HL-60 (cell line): ENCODE measurements at regions not wholly inside any gene's neighbourhood (a gene's known extent, or its start where the extent isn't known, plus 50 kb on each side); places are given as distances from the start of the nearest gene placed in this dataset.
"Not testable (repeated sequence)": the region's sequence is repeated elsewhere in the genome, so short reads cannot be mapped to it uniquely, and the experiment has no call there.

Experiments used
- DNase-seq, 2 experiments: peaks; one replicate each; pipeline ENCODE4 v3.0.0-alpha.2; 2010 to 2020; ENCODE audit warnings: low read depth in 1 of 2, low spot score in 1 of 2
- H3K27ac ChIP-seq: fragments of 250-450 bp; sonication (Bioruptor Pico); replicated peaks from 2 replicates; pipeline ENCODE4 v1.5.1; 2020; ENCODE audit warnings: mild to moderate bottlenecking, moderate library complexity
- H3K27me3 ChIP-seq: fragments of 250-450 bp; sonication (Bioruptor Pico); 2 replicates; pipeline ENCODE4 v1.5.1; 2021; ENCODE audit warnings: mild to moderate bottlenecking, moderate library complexity; ENCODE audit not compliant: insufficient read depth, poor library complexity, severe bottlenecking
- H3K4me3 ChIP-seq: replicated peaks from 2 replicates; pipeline ENCODE4 v1.5.1; 2011; ENCODE audit warnings: mild to moderate bottlenecking, control low read depth, low read length; ENCODE audit not compliant: insufficient read depth
- SPI1 ChIP-seq: IDR thresholded peaks from 2 replicates; pipeline ENCODE4 v1.6.1; 2012; ENCODE audit warnings: low read depth, mild to moderate bottlenecking, borderline replicate concordance

DNA sequence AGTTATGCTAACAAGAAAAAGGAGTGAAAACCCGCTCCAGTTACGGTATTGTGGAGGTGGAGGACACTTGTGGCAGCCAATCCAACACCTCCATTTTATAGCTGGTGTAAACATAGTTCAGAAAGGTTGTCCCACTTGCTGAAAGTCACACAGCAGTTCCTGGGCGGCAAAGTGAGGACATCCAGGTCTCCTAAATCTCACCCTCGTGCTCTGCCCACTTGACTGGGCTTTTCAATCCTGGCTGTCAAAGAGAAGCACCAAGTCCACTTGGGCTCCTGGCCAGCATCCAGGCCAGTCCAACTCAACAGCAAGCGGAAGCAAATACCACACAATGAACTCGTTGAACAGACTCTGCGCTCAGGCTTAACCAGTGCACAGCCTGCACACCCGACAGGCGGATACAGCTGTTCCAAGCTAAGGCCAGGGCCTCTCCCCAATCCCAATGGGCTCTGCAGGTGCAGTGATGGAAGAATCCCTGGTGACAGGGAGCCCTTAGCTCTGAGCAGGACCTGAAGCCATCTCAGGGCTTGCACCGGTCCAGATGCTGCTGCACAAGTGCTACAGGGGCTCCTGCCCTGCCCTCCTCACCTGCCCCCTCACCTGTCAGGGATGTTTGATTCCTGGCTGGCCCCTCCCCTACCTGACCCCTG lies 89.8 kb upstream of the METTL9 start:
- not testable (repeated sequence) for H3K27me3 ChIP-seq, H3K27ac ChIP-seq, DNase-seq, H3K4me3 ChIP-seq

DNA sequence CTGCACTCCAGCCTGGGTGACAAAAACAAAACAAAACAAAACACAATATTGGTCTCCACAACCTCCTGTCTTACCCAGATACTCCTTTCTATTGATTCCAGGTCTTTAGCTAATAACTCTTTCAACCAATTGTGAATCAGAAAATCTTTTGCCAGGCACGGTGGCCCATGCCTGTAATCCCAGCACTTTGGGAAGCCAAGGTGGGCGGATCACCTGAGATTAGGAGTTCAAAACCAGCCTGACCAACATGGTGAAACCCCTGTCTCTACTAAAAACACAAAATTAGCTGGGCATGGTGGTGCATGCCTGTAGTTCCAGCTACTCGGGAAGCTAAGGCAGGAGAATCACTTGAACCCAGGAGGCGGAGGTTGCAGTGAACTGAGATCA lies 88.5 kb upstream of the METTL9 start:
- not testable (repeated sequence) for DNase-seq, H3K27me3 ChIP-seq, H3K4me3 ChIP-seq, H3K27ac ChIP-seq

DNA sequence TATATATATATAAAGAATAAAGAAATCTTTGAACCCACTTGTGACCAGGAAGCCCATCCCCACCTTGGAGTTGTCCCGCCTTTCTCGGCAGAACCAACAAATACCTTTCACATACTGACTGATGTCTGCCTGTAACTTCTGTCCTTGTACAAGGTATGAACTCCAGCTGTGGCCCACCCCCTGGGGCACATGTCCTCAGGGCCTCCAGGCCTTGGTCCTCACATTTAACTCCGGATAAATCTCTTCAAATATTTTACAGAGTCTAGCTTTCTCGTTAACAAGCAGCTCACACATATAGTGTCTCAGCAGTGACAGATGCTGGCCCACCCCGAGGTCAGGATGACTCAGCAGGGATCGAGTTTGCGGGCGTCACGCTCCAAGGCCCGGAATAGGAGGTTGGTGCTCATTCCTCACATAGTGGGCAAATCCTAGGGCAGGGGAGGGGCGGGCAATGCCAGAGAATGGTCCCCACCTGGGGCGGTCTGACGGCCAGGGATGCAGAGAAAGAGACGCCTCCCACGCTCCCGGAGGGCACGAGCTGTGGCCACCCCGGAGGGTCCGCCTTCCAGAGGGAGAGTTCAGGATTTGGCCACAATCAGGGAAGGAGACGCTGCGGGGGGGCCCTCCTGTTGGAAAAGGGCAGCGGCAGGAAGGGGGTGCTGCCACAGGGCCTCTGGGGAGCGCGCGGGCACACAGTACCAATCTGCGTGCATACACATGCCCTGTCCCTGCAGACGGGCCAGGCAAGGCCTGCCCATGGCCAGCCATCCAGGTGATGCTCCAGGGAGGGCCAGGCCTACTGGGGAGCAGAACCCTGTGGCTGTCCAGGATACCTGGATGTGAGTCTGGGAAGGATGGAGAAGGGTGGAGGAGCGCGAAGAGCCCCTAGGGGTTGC lies 87.8 kb upstream of the METTL9 start:
- H3K27me3 ChIP-seq, H3K27ac ChIP-seq, H3K4me3 ChIP-seq, DNase-seq: not testable (repeated sequence)

DNA sequence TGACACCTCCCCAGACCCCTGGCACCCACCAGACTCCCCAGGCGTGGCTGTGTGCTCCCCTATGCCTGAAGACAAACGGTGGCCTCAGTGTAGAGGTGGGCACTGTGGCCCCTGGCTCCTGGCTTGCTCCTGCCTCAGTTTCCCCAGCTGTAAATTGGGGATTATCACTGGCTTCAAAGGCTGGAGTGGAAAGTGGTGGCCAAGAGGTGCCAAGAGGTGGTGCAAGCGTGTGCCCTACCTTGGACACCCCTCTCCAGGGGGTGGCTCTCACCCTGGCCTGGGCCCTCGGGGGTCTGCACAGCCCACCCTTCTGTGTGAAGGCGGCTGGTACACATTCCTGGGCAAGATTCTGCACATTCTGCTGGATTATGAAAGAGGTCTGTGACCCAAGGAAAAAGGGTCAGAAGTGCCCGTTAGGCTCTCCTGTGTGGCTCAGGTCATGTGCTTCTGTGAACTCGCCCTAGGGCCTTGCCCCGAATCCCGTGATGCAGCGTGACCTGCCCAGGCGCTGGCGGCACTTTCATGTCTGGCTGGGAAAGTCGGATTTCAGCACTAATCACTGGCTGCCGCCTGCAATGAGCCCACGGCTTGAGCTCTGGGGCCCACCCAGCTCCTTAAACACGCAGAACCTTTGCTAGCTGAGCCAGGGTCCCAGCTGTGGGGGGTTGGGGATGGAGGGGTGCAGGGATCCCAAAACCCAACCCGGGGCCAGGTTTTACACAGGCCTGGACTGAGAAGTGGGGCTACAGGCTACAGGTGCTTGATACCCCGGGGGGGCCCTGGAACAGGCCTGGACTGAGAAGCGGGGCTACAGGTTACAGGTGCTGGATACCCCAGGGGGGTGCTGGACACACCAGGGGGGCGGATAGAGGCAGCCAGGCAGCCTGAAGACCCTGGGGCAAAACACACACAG lies 86.8 kb upstream of the METTL9 start:
- not testable (repeated sequence) for H3K4me3 ChIP-seq, H3K27me3 ChIP-seq, H3K27ac ChIP-seq
- peak in 1 of 2 experiments; percentile 24 for DNase-seq

DNA sequence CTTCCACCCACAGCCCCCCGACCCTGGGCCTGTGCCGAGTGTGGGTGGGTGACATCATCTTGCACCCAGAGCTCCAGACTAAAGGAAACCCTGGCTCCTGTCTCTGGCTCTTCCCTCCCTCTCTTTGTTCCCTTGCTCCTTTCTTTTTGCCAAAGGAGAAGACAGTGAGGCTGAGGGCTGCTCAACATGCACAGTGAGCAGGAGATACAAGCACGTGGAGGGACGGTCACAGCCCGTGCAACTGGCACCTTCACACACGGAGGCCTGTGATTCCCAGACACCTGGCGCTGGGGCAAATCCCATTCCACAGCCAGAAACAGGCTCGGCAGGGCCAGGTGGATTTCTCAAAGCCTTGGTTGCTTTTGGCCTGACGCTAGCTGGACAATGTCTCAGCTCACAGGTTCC lies 86.0 kb upstream of the METTL9 start:
- H3K27me3 ChIP-seq, H3K27ac ChIP-seq, H3K4me3 ChIP-seq: not testable (repeated sequence)
- peak in 1 of 2 experiments; percentile 38 for DNase-seq

DNA sequence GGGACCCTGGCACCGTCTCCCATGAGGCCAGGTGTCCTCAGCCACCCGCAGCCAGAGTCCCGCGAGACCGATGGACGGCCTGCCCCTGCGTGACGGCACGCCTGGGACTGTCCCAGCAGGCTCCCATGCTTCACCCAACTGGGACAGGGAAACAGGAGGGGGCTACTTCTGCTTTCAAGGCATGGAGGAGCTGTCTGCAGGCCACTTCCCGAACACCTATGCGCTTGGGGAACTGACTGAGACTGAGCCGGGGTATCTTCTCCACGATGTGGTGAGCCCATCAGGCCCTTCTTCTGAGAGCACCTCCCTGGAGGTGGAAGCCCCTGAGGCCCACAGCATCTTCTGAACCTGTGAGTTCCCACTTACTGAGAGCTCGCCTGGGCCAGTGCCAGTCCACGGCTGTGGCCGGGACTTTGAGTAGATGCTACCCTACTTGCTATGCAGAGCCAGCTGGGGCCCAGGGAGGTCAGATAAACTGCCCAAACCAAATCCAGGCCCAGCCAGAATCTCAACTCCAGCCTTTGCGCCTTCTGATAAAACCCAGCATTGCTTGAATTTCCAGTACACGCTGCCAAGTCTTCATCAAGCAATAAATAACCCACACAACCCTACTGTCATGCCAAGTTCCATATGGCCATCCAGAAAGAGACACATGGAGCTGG lies 85.4 kb upstream of the METTL9 start:
- TF ChIP-seq SPI1, result peak; percentile 4; the same call in 1 of the 2 replicates
- not testable (repeated sequence) for H3K27me3 ChIP-seq, H3K4me3 ChIP-seq, H3K27ac ChIP-seq
- DNase-seq, result peak; percentile 24 to 59

DNA sequence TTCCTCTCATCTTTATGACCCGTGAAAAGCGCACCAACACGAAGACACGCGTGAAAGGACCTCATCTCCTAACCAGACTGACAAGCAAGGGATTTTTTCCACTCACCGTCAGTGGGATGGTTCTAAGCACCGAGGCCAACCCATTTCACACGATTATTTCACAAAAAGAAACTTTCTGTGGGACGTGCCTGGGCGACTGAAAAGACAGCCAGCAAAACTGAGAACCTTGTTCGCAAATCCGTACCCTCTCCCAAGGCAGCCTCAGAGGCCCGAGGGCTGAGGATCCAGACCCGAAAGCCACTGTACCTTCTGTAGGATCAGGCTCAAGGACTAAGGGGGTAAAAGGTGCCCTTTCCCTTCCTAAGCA lies 84.9 kb upstream of the METTL9 start:
- not testable (repeated sequence) for H3K4me3 ChIP-seq, DNase-seq, H3K27ac ChIP-seq, H3K27me3 ChIP-seq

DNA sequence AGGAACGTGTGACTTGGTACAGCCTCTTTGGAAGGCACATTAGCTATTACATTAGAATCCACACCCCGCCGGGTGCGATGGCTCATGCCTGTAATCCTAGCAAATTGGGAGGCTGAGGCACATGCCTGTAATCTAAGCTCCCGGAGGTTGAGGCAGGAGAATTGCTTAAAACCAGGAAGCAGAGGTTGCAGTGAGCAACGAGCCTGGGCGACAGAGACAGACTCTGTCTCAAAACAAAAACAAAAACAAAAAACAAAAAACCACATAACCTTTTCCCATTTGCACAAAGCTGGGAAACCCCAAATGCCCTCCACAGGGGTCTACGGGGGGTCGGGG lies 82.7 kb upstream of the METTL9 start:
- not testable (repeated sequence) for DNase-seq, H3K27ac ChIP-seq, H3K27me3 ChIP-seq, H3K4me3 ChIP-seq

DNA sequence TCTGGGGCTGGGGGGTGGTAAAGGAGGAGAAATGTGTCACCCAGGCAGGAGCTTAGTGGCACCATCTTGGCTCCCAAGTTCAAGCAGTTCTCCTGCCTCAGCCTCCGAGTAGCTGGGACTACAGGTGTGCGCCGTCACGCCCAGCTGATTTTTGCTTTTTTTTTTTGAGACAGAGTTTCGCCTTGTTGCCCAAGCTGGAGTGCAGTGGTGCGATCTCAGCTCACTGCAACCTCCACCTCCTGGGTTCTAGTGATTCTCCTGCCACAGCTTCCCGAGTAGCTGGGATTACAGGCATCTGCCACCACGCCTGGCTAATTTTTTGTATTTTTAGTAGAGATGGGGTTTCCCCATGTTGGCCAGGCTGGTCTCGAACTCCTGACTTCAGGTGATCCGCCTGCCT lies 82.1 kb upstream of the METTL9 start:
- DNase-seq, result peak in 1 of 2 experiments; percentile 8
- not testable (repeated sequence) for H3K27me3 ChIP-seq, H3K27ac ChIP-seq
- H3K4me3 ChIP-seq, result peak overlapping the region; percentile 37

DNA sequence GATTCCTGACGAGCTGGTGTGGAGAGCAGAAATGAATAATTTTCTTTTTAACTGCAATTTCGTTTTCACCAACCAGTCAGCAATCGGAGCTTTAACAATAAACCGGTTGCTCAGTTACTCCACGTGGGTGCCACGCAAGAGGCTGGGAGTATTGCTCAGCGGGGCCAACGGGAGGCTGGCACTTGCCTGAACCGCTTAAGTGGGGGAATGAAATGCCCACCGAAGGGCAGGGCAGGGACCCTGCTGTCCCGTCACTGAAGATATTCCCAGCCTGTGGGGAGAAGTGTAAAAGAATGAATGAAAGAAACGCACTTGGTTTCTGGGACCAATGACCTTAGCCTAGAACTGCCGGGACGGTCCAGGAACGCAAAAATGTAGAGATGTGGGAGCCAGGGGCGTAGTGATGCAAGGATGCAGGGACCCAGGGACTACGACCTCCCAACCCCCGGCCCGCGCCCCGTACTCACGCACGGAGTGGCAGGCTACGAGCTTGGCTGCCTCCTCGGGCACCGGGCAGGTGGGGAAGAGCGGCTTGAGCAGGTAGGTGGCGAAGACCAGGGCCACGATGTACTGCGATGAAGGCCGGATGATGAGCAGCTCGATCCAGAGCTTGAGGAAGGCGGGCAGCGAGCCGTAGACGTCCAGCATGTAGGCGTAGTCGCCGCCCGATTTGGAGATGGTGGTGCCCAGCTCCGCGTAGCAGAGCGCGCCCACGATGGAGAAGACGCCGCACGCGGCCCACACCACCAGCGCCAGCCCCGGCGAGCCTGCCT lies 79.8 kb upstream of the METTL9 start:
- DNase-seq, result peak in 1 of 2 experiments; percentile 17
- Histone ChIP-seq H3K4me3 (peak overlapping the region; percentile 57), H3K27ac (peak overlapping the region; percentile 99)
- not testable (repeated sequence) for H3K27me3 ChIP-seq
